Right atrium auricular region (tissue), 2 donors: ENCODE measurements at regions not wholly inside any gene's neighbourhood (a gene's known extent, or its start where the extent isn't known, plus 50 kb on each side); places are given as distances from the start of the nearest gene placed in this dataset.
A peak's percentile ranks its signal among the peaks of the same experiment; 100 is the strongest.

Experiments used
- DNase-seq: peaks from one replicate; pipeline ENCODE4 v3.0.0-alpha.2; 2019; ENCODE audit warnings: low spot score
- H3K27ac ChIP-seq, 2 donors: fragments of 200-600 bp; sonication (generic); 1 replicate in 1 of 2; 2 replicates in 1 of 2; pipeline ENCODE4 v1.5.1; 2016 to 2019
- H3K27me3 ChIP-seq, 2 donors: fragments of 200-600 bp; sonication (generic); one replicate each; pipeline versions ENCODE4 v1.5.1 to v1.6.0; 2017 to 2019
- H3K36me3 ChIP-seq: fragments of 200-600 bp; sonication (generic); one replicate; pipeline ENCODE4 v1.5.1; 2016
- H3K4me1 ChIP-seq, 2 donors: fragments of 200-600 bp; sonication (generic); one replicate each; pipeline versions ENCODE4 v1.5.1 to v1.6.0; 2017 to 2019
- H3K4me3 ChIP-seq, 2 donors: fragments of 200-600 bp; sonication (generic); 1 replicate in 1 of 2; 2 replicates in 1 of 2; pipeline ENCODE4 v1.5.1; 2017 to 2019; ENCODE audit warnings: mild to moderate bottlenecking in 1 of 2, moderate library complexity in 1 of 2
- H3K9me3 ChIP-seq, 2 donors: fragments of 200-600 bp; sonication (generic); one replicate each; pipeline ENCODE4 v1.5.1; 2019
- TF ChIP-seq, protein P1 (sequence below), 2 donors: fragments of 200-600 bp; sonication (generic); IDR thresholded peaks; one replicate each; pipeline ENCODE4 v1.5.1; 2019; ENCODE audit warnings: antibody characterized with exemption in 2 of 2

GRCh38 chr9:13896922-13897835 is 416.8 kb downstream of the NFIB start:
- no peaks in the 10 kb centered on the region for H3K36me3 ChIP-seq
- peak overlapping the region; percentile 40 to 51 for H3K27ac ChIP-seq
- no peak overlapping the region for H3K4me3 ChIP-seq
- no peaks in the 10 kb centered on the region for H3K27me3 ChIP-seq
- no peak for DNase-seq
- TF ChIP-seq, protein P1, sequence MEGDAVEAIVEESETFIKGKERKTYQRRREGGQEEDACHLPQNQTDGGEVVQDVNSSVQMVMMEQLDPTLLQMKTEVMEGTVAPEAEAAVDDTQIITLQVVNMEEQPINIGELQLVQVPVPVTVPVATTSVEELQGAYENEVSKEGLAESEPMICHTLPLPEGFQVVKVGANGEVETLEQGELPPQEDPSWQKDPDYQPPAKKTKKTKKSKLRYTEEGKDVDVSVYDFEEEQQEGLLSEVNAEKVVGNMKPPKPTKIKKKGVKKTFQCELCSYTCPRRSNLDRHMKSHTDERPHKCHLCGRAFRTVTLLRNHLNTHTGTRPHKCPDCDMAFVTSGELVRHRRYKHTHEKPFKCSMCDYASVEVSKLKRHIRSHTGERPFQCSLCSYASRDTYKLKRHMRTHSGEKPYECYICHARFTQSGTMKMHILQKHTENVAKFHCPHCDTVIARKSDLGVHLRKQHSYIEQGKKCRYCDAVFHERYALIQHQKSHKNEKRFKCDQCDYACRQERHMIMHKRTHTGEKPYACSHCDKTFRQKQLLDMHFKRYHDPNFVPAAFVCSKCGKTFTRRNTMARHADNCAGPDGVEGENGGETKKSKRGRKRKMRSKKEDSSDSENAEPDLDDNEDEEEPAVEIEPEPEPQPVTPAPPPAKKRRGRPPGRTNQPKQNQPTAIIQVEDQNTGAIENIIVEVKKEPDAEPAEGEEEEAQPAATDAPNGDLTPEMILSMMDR (IDR thresholded peaks at IDR 0.05): no peak
- H3K4me1 ChIP-seq: peaks cover 0 to 22% of the 10 kb centered on the region in 2 donors
- no peaks in the 10 kb centered on the region for H3K9me3 ChIP-seq

- H3K4me3 ChIP-seq: no peak overlapping the region
- H3K9me3 ChIP-seq: no peaks in the 10 kb centered on the region
- no peak for DNase-seq
- no peaks in the 10 kb centered on the region for H3K27me3 ChIP-seq
- peak overlapping the region in 1 of 2 donors; percentile 51 for H3K27ac ChIP-seq
- H3K36me3 ChIP-seq: no peaks in the 10 kb centered on the region
- H3K4me1 ChIP-seq: peaks cover 0 to 21% of the 10 kb centered on the region in 2 donors
- TF ChIP-seq, protein P1 (IDR thresholded peaks at IDR 0.05): no peak
Measured at GRCh38 chr9:13896047-13896446, 417.9 kb downstream of the NFIB start.

- no peaks in the 10 kb centered on the region for H3K27me3 ChIP-seq
- TF ChIP-seq, protein P1 (IDR thresholded peaks at IDR 0.05): no peak
- no peaks in the 10 kb centered on the region for H3K4me1 ChIP-seq
- no peak for DNase-seq
- peaks cover 0 to 13% of the 10 kb centered on the region in 2 donors for H3K9me3 ChIP-seq
- no peak overlapping the region for H3K27ac ChIP-seq
- H3K36me3 ChIP-seq: no peaks in the 10 kb centered on the region
- H3K4me3 ChIP-seq: no peak overlapping the region
Measured at GRCh38 chr9:13885258-13885657, 428.7 kb downstream of the NFIB start.

GRCh38 chr9:13879981-13880380 is 434.0 kb downstream of the NFIB start:
- Histone ChIP-seq H3K4me3 (no peak overlapping the region), H3K4me1 (no peaks in the 10 kb centered on the region), H3K36me3 (no peaks in the 10 kb centered on the region), H3K9me3 (peaks cover 0 to 6% of the 10 kb centered on the region in 2 donors), H3K27me3 (no peaks in the 10 kb centered on the region), H3K27ac (no peak overlapping the region)
- DNase-seq: no peak
- TF ChIP-seq, protein P1 (IDR thresholded peaks at IDR 0.05): no peak

GRCh38 chr9:13879011-13879410 is 434.9 kb downstream of the NFIB start:
- TF ChIP-seq, protein P1 (IDR thresholded peaks at IDR 0.05): no peak
- H3K27ac ChIP-seq: no peak overlapping the region
- DNase-seq: no peak

More at GRCh38 chr9:13879011-13879410, 434.9 kb downstream of the NFIB start:
- Histone ChIP-seq H3K36me3 (no peaks in the 10 kb centered on the region), H3K4me3 (no peak overlapping the region), H3K9me3 (peaks cover 0 to 10% of the 10 kb centered on the region in 2 donors), H3K4me1 (no peaks in the 10 kb centered on the region), H3K27me3 (no peaks in the 10 kb centered on the region)
